ENCODE measurements at regions not wholly inside any gene's neighbourhood (a gene's known extent, or its start where the extent isn't known, plus 50 kb on each side); places are given as distances from the start of the nearest gene placed in this dataset.
A peak's percentile ranks its signal among the peaks of the same experiment; 100 is the strongest.

DNA sequence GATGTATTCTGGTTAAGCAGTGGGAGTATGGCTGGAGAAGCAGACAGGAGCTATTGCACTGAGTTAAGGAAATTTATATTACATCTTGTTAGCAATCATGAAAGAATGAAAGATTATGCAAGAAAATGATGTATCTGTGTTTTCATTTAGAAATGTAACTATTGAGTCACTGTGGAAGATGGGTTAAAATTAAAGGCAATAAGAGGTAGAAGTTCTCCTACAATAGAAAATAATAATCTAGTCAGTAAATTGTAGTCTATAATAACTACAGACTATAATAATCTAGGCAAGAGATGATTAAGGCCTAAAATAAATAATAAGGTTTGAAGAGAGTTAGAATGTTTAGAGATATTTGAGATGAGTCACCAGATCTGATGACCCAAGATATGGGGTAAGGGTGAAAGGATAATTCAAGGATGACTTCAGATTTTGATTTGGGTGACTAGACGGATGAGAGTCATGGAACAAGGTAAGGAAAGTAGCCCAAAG lies 371.9 kb upstream of the KCNH7 start:
- Histone ChIP-seq H3K27me3 (ENCODE audit: control insufficient read depth, insufficient read depth, low read length) (no peaks in the 10 kb centered on the region), H3K36me3 (ENCODE audit: control insufficient read depth, insufficient read depth, low read length) (no peaks in the 10 kb centered on the region), H3K4me3 (ENCODE audit: low read depth, low read length) (no peak overlapping the region)
- POLR2A ChIA-PET: no interaction called here
- TF ChIP-seq, protein P1, sequence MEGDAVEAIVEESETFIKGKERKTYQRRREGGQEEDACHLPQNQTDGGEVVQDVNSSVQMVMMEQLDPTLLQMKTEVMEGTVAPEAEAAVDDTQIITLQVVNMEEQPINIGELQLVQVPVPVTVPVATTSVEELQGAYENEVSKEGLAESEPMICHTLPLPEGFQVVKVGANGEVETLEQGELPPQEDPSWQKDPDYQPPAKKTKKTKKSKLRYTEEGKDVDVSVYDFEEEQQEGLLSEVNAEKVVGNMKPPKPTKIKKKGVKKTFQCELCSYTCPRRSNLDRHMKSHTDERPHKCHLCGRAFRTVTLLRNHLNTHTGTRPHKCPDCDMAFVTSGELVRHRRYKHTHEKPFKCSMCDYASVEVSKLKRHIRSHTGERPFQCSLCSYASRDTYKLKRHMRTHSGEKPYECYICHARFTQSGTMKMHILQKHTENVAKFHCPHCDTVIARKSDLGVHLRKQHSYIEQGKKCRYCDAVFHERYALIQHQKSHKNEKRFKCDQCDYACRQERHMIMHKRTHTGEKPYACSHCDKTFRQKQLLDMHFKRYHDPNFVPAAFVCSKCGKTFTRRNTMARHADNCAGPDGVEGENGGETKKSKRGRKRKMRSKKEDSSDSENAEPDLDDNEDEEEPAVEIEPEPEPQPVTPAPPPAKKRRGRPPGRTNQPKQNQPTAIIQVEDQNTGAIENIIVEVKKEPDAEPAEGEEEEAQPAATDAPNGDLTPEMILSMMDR (IDR thresholded peaks at IDR 0.05; ENCODE audit: insufficient read depth, low read depth, low read length): no peak
- CTCF ChIA-PET: no interaction called here
- peak; percentile 34 for DNase-seq (ENCODE audit: low read depth)

DNA sequence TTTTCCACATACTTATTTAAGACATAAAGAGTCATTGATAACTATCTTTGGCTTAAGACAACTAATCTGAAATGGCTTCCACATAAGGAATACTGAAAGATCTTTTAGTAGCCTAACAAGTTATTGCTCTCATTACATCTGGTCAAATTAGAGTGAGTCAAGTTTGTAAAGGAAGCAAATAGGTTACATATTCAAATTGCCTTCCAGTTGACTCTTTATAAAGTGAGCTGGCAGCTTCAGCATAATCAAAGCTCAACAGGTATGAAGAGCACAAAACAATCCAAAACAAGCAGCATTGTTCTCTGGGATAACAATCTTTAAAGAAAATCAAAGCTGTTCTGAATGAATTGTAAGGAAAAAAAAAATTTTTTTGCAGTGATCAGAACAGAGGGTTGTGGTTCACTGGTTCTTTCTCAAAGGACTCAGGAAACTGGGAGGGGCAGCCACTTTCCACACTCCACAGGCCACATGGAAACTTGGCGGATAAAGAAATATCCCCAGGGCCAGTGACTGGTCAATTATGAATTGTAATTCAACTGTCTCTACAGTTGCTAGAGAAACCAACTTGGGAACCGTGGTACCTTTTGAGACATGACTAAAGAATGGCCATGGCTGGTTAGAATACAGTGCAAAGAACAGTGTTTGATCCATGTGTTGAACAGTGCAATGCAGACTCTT lies 369.3 kb upstream of the KCNH7 start:
- no peak for DNase-seq (ENCODE audit: low read depth)
- TF ChIP-seq, protein P1 (IDR thresholded peaks at IDR 0.05; ENCODE audit: insufficient read depth, low read depth, low read length): no peak
- no peaks in the 10 kb centered on the region for H3K36me3 ChIP-seq (ENCODE audit: control insufficient read depth, insufficient read depth, low read length)
- ChIA-PET POLR2A (no interaction called here), CTCF (interaction anchor here (1.8 kb wide), 1 partner anchor 9 kb away, joined by 5 read pairs; no protein-coding TSS in a partner anchor)
- H3K27me3 ChIP-seq (ENCODE audit: control insufficient read depth, insufficient read depth, low read length): no peaks in the 10 kb centered on the region
- no peak overlapping the region for H3K4me3 ChIP-seq (ENCODE audit: low read depth, low read length)

DNA sequence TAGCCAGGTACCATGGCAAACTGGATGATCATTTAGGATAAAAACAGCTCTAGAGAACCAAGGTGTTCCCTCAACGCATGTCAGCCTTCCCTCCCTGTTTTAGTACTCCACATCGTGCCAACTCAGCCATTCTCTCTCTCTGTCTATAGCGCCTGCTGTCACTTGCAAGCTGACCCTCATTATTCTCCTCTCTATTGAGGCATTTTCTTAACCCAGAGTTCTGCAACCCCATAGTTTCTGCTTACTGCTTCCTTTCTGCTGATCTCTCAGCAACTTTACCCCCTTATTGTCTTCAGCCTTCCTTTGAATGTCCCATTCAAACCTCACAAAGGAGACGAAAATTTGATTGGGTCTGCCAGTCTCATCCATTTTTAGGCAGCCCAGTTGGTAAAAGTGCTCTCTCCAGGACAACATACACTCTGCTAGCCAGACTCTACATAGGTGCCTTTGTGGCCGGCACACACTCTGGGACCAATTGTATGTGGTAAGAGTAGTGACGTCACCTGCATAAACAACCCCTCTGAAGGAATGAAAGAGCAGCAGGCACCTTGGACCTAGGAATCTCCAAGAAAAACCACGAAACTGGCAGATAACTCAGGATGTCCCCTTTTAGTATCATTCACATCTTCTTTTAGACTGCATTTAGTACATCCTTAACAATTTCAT lies 367.2 kb upstream of the KCNH7 start:
- H3K27me3 ChIP-seq (ENCODE audit: control insufficient read depth, insufficient read depth, low read length): peaks cover 2% of the 10 kb centered on the region; the same call in 1 of the 2 replicates
- DNase-seq (ENCODE audit: low read depth): no peak
- H3K4me3 ChIP-seq (ENCODE audit: low read depth, low read length): no peak overlapping the region
- CTCF ChIA-PET: interaction anchor here (1.0 to 1.2 kb wide), 2 partner anchors 50 to 1225 kb away, joined by 3 read pairs; no protein-coding TSS in a partner anchor
- no peaks in the 10 kb centered on the region for H3K36me3 ChIP-seq (ENCODE audit: control insufficient read depth, insufficient read depth, low read length)
- TF ChIP-seq, protein P1 (IDR thresholded peaks at IDR 0.05; ENCODE audit: insufficient read depth, low read depth, low read length): no peak
- POLR2A ChIA-PET: no interaction called here

DNA sequence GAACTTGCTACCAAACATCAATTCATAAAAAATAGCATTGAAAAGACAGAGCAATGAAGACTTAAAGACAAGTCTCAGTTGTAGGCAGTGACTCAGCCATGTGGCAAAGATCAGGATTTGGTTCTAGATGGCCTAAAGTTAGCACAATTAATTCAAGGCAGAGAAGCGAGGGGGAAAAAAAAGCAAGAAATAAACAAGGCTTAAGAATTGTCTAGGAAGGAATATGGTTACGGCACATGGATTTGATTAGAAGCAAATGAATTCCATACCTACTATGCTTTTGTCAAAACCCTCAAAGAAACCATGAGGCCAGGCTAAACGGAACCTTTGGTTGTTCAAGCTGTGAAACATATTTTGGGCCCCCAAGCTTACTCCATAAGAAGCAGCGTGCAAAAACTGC lies 362.2 kb upstream of the KCNH7 start:
- CTCF ChIA-PET: interaction anchor here (1.3 kb wide), 1 partner anchor 9 kb away, joined by 3 read pairs; no protein-coding TSS in a partner anchor
- POLR2A ChIA-PET: no interaction called here
- TF ChIP-seq, protein P1 (IDR thresholded peaks at IDR 0.05; ENCODE audit: insufficient read depth, low read depth, low read length): no peak
- Histone ChIP-seq H3K4me3 (ENCODE audit: low read depth, low read length) (no peak overlapping the region), H3K36me3 (ENCODE audit: control insufficient read depth, insufficient read depth, low read length) (no peaks in the 10 kb centered on the region), H3K27me3 (ENCODE audit: control insufficient read depth, insufficient read depth, low read length) (peaks cover 2% of the 10 kb centered on the region; the same call in 1 of the 2 replicates)
- DNase-seq (ENCODE audit: low read depth): no peak

DNA sequence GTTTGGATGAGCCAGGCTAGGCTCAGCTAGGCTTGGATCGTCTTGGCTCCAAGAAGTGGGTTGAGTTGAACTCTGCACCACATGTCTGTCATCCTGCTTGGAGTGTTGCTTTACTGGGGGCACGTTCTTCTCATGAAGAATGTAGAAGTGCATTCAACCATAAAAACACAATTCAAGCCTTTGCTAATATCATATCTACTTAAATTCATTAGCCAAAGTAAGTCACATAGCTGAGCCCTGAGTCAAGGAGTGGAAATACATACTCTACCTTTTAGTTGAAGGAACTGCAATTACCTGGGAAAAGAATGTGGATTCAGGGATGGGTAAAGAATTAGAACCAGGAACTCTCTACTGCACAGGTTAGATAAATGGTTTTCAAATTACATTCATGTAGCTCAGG lies 360.4 kb upstream of the KCNH7 start:
- Histone ChIP-seq H3K36me3 (ENCODE audit: control insufficient read depth, insufficient read depth, low read length) (no peaks in the 10 kb centered on the region), H3K27me3 (ENCODE audit: control insufficient read depth, insufficient read depth, low read length) (peaks cover 2% of the 10 kb centered on the region; the same call in 1 of the 2 replicates), H3K4me3 (ENCODE audit: low read depth, low read length) (no peak overlapping the region)
- CTCF ChIA-PET: interaction anchor here (1.0 to 1.4 kb wide), 3 partner anchors 9 to 862 kb away, joined by 3 to 5 read pairs (median 4); no protein-coding TSS in a partner anchor
- POLR2A ChIA-PET: no interaction called here
- TF ChIP-seq, protein P1 (IDR thresholded peaks at IDR 0.05; ENCODE audit: insufficient read depth, low read depth, low read length): no peak
- DNase-seq (ENCODE audit: low read depth): no peak
